ENCODE measurements at regions not wholly inside any gene's neighbourhood (a gene's known extent, or its start where the extent isn't known, plus 50 kb on each side); places are given as distances from the start of the nearest gene placed in this dataset.
"Not testable (repeated sequence)": the region's sequence is repeated elsewhere in the genome, so short reads cannot be mapped to it uniquely, and the experiment has no call there.

DNA sequence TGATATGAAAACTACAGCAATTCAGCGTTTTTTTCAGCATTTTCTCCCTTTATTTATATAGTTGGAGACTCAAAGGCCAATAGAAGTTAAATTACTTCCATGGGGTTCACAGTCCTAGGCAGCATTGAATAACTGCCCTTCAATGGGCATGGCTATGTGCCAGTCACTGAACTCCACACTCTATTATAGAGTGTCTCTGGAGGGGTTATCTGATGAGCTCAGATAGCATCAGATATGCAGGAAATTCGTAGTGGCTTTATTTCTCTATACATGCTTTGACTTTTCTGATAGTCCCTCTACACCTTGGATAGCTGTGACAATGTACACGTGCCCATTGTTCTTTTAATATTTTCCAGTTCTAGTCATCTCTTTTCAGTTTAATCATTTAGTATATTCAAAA lies 396.9 kb upstream of the CBLB start:
- DNase-seq (ENCODE audit: low read depth) = no peak

DNA sequence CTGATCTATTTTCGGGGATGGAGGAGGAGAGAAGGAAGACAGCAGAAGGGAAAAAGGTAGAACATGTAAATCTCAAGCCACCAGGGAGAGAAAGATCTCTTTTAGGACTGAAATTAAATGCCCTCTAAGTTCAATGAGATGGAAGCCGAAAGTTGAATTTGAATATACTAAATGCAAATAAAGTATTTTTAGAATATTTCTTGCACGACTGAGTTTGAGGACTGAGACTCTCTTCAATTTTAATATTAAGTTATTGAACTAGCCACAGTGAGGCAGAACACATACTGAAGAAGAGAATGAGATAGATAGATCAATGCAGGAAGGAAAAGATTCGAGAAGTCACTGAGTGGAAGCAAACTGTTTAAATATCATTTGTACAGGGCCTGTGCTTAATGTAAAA lies 399.9 kb upstream of the CBLB start:
- no peak for DNase-seq (ENCODE audit: low read depth)

- no peak for DNase-seq (ENCODE audit: low read depth)
Observed at GRCh38 chr3:106272302-106272701, 403.5 kb upstream of the CBLB start.

- no peak for DNase-seq (ENCODE audit: low read depth)
Observed at GRCh38 chr3:106275592-106275991, 406.8 kb upstream of the CBLB start.

DNA sequence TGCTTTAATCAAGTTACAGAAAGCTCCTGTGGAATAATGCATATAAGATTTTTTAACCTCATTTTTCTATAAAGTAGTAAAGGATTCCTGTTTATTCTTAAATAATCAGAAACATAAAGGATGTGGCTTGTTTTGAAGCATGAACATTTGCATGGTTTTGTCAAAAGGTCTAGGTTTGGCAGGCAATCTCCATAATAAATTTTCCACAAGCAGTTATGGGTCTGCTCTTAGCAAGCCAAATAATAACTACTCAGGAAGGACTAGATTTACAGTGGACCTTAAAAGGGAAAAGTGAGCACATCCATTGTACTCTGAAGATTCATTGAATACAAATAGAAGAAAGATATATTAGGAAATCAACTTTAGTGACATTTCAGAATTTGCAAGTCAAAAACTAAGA lies 407.3 kb upstream of the CBLB start:
- no peak for DNase-seq (ENCODE audit: low read depth)

DNA sequence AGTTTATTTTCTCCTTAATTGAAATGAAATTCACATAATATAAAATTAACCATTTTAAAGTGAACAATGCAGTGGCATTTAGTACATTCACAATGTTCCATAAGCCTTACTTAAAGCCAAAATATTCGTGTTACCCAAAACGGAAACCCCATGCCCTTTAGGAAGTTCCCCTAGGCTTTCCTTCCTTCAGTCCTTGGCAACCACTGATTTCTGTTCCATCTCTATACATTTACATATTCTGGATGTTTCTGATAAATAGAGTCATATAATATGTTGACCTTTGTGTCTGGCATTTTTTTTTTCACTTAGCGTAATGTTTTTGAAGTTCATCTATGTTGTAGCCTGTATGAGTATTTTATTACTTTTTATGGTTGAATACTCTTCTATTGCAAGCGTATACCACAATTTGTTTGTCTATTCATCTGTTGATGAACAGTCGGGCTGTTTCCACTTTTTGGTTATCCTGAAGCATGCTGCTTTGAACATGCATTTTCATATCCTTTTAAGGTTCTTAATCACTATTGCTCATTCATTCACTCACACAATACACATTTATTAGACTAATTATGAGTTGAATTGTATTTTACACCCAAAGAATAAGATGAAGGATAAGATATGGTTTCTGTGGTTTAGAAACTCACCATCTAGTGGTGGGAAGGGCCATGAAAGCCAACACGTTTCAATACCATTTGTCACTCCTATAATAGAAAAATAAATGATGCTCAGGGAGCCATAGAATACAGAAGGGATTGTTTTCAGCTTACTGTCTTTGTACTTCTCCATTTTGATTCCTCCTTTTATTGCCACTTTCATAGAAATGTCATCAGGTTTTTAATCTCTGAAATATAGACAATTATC lies 408.2 kb upstream of the CBLB start:
- DNase-seq (ENCODE audit: low read depth) = no peak

- DNase-seq (ENCODE audit: low read depth) = no peak
Observed at GRCh38 chr3:106277731-106278130, 408.9 kb upstream of the CBLB start.

GRCh38 chr3:106281221-106281620 lies 412.4 kb upstream of the CBLB start:
- no peak for DNase-seq (ENCODE audit: low read depth)

DNA sequence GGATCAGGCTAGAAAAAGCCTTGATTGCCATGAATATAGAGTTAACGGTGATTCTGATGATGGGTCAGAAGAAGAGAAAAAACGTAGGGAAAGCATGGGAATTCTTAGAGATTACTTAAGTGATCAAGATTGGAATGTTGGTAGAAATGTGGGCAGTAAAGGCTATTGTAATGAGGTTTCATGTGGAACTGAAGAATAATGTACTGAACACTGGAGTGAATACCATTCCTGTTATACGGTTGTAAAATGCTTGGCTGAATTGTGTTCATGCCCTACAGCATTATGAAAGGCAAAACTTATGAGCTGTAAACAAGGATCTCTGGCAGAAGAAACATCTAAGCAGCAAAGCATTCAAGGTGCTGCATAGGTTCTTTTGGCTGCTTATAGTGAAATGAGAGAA lies 414.1 kb upstream of the CBLB start:
- DNase-seq (ENCODE audit: low read depth) = no peak

GRCh38 chr3:106288781-106289180 lies 420.0 kb upstream of the CBLB start:
- DNase-seq (ENCODE audit: low read depth) = no peak

DNA sequence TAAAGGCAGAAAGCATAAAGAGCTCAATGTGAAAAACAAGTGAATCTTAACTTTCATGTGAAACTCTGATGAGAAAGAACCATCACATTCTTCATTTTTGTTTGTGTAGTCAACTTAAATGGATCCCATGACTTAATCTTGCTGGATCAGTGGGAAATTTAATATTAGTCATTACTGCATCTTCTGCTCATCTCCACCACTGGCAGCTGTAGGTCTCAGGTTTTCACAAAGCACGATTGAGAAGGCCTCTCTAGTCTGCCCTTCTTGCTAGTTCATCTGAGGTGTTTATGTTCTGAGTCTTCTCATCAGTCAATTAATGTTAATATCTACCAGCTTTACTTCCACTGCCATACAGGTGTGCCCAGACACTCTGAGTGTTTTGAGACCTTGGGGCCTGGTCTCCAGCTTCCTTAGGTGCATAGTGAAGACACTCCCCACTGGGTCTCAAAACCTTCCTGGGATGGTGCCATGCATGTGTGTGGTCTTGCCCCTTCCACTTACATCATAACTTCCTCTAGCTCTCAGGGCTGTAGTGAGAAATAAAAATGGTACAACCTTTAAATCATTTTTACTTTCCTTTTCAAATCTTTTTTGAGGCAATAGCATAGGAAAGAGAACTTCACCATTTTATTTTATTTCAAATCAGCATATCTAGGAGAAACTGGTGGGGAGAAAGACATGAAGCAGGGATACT lies 421.6 kb upstream of the CBLB start:
- no peak for DNase-seq (ENCODE audit: low read depth)

DNA sequence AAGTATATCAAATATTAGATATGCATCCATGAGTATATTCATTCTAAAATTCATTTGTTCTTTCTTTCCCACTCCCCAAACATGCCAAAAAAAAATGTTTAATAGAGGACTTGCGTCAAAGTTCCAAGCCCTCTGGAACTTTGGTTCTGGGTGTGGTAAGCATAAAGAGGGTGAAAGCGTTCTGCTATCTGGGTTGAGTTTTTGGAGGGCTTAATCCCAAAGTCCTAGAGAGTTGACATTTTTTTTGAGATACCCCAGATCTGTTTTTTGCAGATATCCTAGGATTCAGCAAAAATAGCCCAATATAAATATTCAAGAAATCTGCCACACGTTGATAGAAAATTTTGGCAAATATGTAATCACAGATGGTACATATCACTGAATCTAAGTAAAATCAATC lies 424.3 kb upstream of the CBLB start:
- DNase-seq (ENCODE audit: low read depth) = no peak

DNA sequence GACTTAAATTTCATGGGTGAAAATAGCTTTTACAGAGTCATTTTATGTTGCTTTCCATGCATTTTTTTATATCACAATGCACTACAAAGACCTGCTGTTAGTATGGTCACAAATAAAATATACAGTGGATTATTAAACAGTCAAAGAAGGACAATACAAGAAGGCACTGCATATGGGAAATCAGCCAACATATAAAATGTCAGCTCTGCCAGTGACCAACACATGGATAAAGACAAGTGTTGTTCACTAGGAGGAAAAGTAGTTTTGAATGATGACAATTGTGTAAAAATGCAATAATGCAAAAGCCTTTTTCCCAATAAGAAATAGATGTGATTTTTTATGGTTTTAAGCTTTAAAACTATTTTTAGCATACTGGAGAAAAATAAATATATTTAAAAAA lies 425.3 kb upstream of the CBLB start:
- DNase-seq (ENCODE audit: low read depth) = no peak

GRCh38 chr3:106296062-106296461 lies 427.2 kb upstream of the CBLB start:
- no peak for DNase-seq (ENCODE audit: low read depth)

DNA sequence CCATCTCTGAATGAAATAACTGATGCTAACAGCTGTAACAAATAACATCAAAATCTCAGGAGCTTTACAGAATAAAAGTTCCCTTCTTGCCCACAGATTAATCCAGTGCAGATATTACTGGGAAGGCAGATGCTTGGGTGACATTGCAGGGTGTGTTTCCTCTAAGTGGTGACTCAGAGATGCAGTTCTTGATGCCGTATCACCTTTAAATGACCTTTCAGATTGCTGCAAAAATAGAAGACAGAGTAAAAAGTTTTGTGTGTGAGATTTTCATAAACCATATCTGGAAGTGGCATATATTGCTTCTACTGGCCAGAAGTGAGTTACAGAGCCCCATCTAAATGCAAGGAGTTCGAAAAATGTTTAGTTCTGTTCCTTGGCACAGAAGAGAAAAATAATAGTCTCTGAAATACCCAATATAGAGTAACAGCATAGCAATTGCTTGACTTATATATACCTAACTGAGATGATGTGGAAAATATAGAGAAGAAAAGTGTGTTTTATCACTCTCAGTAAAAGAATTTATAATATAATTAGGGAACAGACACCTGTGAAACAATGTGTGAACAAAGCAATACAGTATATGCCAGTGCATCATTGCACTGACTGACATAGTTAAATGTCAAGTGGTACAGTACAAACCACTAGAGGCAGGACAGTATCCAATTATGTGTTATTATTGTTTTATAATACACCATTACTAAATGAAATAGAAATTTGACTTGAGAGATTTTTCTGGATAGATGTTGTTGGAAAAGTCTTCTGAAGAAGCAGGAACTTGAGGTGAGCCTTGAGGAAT lies 430.7 kb upstream of the CBLB start:
- no peak for DNase-seq (ENCODE audit: low read depth)

DNA sequence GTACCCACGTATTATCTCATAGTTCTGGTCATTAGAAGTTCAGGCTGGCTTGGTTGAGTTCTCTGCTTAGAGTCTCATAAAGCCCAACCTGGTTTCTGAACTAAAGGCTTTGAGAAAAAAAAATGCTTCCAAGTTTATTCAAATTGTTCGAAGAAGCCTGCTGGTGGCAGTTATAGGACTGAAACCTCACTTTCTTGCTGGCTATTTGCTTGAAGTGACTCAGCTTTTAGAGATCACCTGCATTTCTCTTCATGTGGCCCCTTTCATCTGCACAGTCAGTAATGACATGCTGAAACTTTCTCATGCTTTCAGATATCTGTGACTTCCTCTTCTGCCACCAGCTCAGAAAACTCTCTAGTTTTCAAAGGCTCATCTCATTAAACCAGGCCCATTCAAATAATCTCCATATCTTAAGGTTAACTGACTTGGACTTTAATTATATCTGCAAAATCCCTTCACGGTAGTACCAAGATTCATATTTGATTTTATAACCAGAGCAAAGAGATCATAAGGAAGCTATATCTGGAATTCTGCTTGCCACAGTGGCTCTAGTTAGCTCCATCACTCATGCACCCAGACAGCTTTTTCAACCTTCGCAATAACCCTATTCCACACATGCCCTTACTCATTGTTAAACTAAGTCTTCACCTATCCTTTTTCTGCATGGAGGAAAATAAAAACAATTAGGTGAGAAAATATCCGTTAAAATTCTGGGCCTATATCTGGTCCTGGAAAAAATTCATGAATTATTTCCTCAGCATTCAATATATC lies 433.8 kb upstream of the CBLB start:
- DNase-seq (ENCODE audit: low read depth) = no peak

DNA sequence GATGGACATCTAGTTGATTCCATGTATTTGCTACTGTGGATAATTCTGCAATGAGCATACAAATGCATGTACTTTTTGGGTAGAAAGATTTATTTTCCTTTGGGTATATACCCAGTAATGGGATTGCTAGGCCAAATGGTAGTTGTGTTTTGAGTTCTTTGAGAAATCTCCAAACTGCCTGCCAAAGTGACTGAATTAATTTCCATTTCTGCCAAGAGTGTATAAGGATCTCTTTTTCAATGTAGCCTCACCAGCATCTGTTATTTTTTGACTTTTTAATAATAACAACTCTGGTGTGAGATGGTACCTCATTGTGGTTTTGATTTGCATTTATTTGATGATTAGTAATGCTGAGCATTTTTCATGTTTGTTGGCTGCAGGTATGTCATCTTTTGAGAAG lies 435.0 kb upstream of the CBLB start:
- no peak for DNase-seq (ENCODE audit: low read depth)

DNA sequence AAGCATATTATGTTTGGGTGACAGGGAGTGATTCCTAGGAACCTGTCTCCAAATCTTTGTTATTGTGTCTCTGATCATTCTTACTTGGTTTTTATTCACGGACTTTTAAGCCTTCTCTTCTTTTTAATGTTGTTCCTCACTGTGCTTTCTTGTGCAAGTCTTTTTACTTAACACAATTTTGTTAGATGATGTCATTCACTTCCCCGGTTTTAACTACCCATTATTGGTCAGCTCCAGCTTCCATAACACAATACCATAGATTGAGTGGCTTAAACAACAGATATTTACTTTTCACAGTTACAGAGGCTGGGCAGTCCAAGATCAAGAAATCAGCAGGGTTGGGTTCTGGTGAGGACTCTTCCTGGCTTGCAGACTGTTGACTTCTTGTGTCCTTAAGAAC lies 436.3 kb upstream of the CBLB start:
- no peak for DNase-seq (ENCODE audit: low read depth)

DNA sequence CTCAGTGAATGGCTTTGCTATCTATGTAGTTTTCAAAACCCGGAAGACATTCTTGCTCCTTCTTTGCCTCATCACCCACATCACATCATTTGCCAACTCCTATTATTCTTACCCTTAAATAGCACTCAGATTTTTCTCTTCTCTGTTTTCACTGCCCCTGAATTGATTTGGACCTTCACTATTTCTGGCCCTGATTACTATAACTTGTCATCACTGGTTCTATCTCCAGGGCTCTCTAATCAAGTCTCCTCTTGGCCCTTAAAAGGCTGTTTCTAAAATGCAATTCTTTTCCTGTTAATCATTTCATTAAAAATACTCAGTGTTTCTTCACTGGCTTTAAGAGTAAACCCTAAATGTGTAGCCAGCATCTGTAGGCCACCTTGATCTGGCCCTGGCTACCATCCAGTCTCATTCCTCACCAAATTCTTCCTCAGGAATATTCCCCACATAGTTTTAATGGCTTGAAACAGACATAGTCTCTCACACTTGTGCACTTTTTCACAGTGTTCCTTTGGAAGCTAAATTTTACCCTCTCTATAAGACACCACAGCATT lies 437.1 kb upstream of the CBLB start:
- DNase-seq (ENCODE audit: low read depth) = no peak

- DNase-seq (ENCODE audit: low read depth) = no peak
Observed at GRCh38 chr3:106309274-106309673, 440.5 kb upstream of the CBLB start.

GRCh38 chr3:106309798-106310197 lies 441.0 kb upstream of the CBLB start:
- not testable (repeated sequence) for DNase-seq (ENCODE audit: low read depth)

Data from T-helper 22 cell (primary cell).